ENCODE measurements at regions not wholly inside any gene's neighbourhood (a gene's known extent, or its start where the extent isn't known, plus 50 kb on each side); places are given as distances from the start of the nearest gene placed in this dataset.

GRCh38 chr4:11286533-11286932, 142.2 kb downstream of the HS3ST1 start:
- TF ChIP-seq POLR2A (IDR thresholded peaks at IDR 0.05; ENCODE audit: low read depth) (no peak), CTCF (IDR thresholded peaks at IDR 0.05) (no peak), POLR2AphosphoS5 (IDR thresholded peaks at IDR 0.05) (no peak), EP300 (IDR thresholded peaks at IDR 0.05) (no peak)
